ENCODE measurements at regions not wholly inside any gene's neighbourhood (a gene's known extent, or its start where the extent isn't known, plus 50 kb on each side); places are given as distances from the start of the nearest gene placed in this dataset.

DNA sequence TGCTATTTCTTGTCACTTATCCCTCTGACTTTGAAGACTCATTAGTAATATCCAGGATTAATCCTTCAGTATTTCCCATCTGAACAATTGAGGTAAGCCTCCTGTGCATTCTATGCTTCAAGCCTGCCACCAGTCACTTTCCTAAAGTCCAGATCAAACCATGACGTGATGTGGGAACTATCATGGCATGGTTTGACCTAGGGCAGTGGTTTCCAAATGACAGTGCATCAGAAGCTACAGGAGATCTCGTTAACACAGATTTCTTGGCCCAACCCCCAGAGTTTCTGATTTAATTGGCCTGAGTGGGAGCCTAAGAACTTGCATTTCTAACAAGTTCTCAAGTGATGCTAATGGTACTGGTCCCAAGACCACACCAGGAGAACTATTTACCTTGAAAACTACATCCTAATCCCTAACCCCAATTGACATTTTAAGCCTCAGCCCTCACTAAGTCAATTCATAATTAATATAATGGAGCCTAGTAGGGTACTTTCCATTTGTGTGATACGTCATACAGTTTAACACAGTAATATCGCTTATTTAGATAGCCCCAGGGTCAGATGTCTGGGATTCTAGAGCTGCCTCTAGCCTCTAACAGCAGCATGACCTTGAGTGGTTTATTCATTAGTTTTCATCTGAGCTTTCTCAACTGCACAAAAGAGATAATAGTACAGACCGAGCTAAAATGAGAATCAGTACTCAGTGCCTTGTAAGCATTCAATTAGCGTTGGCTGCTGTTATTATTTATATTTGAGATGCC, 907.6 kb downstream of the TFAP2A start:
- FAIRE-seq: no peak

DNA sequence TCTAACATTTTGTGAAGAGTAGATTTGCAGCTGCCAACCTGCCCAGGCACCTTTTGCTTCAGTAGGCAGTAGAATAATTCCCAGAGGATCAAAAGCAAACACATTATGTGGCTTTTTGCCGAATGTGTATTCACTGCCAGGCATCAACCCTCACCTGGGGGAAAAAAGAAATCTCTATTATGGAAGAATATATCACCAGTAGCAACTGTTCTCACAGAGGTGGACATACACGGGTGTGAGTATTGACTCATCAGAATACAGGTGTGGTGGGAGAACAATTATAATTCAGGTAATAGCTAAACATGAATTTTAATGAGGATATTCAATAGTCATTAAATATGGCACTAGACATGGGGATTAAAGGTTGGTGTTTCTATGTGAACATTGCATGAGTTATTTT, 910.7 kb downstream of the TFAP2A start:
- FAIRE-seq: no peak

DNA sequence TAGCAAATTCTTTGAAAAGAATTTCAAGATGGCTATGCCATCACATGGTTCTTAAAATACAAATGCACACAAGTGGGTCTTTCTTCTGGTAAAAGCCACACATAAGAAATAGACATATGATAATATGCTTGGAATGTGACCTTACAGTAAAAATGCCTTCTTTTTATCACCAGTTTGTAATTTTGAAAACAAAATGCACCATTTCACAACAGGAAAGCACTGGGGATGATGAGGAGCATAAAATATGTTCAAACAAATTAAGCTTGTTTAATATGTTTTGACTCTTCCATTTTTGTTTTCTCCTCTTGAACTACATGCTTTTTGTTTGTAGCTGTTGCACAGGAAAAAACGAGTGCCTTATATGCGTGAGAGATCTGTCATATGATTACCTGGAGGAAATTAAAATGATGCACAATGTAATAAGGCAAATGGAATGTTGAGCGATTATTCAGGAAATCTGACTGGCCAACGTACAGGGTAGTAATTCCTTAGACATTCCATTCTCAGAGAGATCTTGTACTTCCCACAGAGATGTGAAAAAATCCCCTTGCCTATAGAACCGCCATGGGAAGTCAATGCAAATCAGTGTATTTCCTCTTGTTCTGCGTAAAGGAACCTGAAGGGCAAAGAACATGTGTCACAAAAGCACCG, 911.6 kb downstream of the TFAP2A start:
- no peak for FAIRE-seq

- no peak for FAIRE-seq
Measured at GRCh38 chr6:9499709-9500108, 915.2 kb downstream of the TFAP2A start.

DNA sequence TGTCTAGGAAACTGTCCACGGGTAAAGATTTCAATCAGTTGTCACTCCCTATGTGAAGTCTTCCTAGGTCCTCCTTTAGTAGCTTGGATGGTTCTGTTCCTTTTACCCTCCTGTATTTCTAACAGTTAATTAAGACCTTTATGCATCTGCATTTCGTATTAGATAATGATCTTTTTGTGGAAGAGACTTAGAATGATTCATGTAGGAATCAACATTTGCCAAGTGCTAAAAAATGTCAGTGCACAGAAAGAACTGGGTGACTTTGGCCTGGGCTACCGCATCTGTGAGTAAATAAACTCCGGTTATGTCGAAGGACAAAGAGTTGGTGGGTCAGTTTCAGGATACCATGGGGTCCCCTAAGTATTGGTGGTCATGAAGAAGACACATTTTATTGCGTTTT, 918.0 kb downstream of the TFAP2A start:
- FAIRE-seq: no peak

DNA sequence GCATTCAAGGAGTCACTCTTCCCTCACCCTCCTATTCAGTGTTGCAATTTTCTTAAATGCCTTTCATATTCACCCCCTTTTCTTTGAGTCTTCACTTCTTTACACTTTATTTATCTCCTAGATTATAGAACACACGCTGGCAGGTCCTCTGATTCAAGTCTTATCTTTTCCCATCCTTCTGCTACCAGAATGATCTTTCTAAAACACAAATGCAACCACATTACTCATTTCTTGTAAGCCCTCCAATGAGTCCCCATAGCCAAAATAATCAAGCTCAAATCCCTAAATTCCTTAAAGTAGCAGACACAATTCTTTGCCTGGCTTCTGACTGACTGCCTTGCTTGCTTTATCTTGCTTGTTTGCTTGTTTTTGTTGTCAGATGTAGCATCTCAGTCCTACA, 920.0 kb downstream of the TFAP2A start:
- FAIRE-seq: no peak

DNA sequence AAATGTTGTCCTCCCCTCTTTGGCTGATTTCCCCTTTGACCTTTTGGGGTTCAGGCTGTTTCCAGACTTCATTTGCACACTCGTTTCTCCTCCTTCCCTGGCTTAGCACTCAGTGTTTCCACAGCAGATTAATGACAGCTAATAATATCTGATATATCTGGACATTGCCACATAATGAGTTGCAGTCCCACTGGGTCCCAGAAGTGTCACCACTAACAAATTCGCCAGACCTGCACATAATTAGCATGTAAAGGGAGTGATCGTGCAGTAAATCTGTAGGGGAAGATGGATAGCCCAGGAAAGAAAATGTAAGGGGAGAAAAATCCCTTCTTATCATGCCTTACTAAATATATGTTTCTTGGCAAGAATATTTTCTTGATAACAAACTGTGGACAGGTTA, 922.1 kb downstream of the TFAP2A start:
- no peak for FAIRE-seq

DNA sequence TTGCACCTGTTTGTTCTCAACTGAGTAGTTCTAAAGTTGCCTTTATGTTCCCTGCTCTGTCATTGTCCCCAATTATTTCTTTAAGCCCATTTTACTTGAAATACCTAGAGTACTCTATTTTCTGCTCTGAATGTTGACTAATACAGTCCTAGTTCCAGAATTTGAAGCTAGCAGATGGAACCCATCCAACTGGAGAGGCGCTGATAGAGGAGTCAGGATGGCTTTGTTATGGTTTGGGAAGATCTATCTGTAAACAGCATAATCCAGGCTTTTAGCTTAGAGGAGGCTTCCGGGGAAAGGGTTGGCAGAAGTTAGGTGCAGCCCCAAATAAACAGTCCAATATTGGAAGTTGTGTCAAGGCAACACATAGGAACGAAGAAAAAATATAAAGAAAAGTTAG, 927.7 kb downstream of the TFAP2A start:
- FAIRE-seq: no peak

- no peak for FAIRE-seq
Measured at GRCh38 chr6:9485992-9486391, 928.9 kb downstream of the TFAP2A start.

DNA sequence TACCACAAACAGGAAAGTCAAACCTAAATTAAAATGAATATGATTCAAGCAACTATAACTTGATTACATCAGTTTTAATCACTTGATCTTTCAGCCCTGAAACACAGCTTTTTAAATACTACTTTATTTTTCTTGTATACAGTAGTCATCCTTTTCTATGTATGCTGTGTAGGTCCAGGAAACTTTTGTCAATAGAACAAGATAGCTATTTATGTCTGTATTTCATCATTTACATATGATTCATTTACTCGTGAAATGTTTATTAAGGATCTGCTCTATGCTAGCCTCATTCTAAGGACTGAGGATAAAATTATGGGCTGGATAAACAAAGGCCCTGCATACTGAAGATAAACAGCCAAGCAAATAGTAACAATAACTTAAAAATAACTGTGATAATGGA, 930.2 kb downstream of the TFAP2A start:
- no peak for FAIRE-seq

GRCh38 chr6:9484091-9484490, 930.8 kb downstream of the TFAP2A start:
- FAIRE-seq: no peak

GRCh38 chr6:9482030-9482738, 932.7 kb downstream of the TFAP2A start:
- no peak for FAIRE-seq

DNA sequence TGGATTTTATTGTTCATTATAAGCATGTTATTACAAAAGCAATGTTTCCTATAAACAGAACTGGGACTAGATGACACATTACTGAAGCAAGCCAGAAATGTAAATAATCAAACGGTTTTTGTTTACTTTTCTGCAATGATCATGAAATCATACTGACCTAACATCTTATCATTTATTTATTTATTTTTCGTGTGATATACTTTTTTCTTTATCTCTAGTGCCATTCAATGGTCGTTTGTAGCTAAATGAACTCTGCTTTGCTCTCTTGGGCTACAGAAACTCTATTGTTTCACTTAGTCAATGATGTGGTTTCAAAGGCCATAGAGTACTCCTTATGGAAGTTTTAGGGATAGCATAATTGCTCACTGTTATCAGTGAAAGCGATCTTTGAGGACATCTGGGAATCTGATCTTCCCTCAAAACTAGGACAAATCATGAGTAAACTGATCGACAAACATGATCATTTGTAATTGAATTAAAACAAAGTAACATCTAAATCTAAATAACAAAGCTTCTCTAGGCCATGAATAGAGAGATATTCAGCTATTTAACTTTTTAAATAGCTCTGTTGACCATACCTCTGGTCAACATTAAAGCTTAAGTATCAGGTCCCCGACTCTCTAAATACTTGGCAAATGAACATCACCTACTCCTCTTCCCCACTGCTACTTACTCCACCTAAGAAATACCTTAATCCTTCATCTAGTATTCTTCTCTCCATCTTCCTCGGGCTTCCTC, 933.4 kb downstream of the TFAP2A start:
- no peak for FAIRE-seq

GRCh38 chr6:9468277-9468676, 946.6 kb downstream of the TFAP2A start:
- no peak for FAIRE-seq

DNA sequence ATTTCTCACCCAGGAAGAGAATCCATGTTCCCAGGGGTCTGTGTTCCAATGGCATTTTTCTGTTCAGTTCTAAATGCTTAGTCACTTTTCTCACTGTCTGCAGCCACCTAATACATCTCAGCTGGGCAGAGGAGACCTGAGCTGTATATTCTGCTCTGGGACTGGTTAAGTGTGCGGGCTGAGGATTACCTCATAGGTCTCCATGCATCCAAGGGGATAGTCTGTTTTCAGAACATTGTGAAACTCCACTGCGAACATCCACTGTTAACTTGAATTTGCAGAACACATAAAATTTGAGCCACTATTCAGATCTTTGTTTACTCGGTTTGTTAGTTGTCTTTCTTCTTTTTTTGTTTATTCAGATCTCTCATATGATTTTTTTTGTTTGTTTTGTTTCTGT, 947.1 kb downstream of the TFAP2A start:
- no peak for FAIRE-seq

DNA sequence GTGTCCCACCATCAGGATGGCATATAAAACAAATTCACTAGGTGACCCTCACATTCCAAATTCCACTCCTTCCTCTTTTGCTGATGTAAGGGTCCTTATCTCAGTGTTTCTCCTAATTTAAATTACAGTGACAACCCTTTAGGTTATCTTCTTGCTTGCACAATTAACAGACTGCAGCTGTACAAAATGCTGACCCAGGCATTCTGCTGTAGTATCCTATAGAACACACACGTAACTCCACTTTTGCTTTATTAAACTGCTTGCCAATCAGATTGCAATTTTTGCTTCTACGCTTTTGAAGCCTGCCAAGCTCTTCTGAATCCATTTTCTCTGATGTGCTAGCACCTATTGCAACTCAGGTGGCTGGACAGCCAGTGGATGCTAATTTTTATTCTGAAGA, 950.3 kb downstream of the TFAP2A start:
- FAIRE-seq: no peak

GRCh38 chr6:9463311-9463710, 951.6 kb downstream of the TFAP2A start:
- no peak for FAIRE-seq

DNA sequence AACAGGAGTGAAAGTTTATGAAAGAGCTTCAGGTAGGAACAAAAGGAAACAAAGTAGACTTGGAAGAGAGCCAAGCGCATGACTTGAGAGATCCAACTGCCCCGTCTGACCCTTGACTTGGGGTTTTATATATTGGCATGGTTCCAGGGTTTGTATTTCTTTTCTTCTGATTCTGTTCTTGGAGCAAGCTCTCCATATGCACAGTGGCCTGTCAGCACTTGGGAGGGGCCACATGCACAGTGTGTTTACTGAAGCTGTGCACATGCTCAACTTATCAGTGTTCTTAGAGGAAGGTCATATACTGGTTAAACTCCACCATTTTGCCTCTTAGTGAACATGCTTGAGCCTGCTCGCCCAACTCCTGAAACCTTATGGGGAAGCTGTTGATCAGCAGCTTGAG, 953.7 kb downstream of the TFAP2A start:
- no peak for FAIRE-seq

DNA sequence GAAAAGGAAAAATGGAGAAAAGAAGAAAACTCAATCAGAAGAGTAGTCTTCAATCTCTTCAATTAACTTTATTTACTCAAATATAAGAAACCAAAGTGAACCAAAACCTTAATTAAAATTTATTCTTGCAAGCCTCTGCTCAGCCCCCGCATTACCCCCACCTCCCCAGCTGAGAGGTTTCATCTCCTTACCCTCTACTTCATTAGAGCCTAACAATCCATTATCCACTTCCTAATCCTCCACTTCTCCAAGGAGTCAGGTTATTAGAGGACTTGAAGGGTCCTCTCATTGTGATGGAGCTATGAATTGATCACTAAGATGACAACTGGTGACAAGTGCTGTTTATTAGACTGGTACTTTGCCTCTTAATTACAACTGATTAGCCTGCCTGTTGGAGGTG, 956.5 kb downstream of the TFAP2A start:
- FAIRE-seq: no peak

- no peak for FAIRE-seq
Measured at GRCh38 chr6:9455864-9456658, 958.8 kb downstream of the TFAP2A start.

DNA sequence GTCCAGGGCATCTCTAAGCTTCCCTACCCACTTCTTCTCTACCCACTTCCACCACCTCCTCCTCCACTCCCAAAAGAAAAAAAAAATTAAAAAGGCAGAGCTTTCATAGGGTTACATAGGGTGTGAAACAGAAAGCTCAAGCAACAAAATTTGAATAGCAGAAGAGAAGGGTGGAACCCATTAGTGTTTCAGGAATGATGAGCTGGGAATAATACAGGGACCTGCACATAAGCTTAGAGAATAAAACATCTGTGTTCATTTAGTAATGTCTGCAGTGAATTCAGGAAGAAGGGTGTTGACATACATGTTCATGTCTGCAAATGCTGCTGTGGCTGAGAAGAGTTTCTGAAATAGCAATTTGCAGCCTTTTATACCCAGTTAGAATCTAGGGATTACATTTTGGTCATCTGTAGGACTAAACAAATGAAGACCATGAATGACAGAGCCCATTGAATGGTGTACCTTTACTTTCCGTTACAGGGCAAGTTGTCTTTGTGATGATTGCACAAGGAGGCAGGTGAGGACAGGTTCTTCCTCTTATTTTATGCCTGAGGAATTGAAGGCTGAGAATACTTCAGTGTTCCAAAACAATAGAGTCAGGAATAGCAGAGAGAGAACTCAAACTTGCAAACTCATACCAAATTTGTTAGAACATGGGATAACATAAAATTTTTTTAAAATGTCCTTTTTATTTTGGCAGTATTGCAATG, 975.1 kb downstream of the TFAP2A start:
- no peak for FAIRE-seq

- FAIRE-seq: no peak
Measured at GRCh38 chr6:9437836-9438235, 977.0 kb downstream of the TFAP2A start.

Measured in A204.1 (cell line).